Neural progenitor cell (in vitro differentiated cells): ENCODE measurements at regions not wholly inside any gene's neighbourhood (a gene's known extent, or its start where the extent isn't known, plus 50 kb on each side); places are given as distances from the start of the nearest gene placed in this dataset.

Experiments
- DNase-seq: peaks from one replicate; pipeline ENCODE4 v3.0.0-alpha.2; 2016; ENCODE audit warnings: low spot score
- H2AFZ ChIP-seq: fragments of 200-600 bp; sonication (generic); replicated peaks from 2 replicates; pipeline ENCODE4 v1.6.1; 2016; ENCODE audit warnings: antibody characterized with exemption
- H3F3A ChIP-seq: fragments of 200-600 bp; sonication (generic); 2 replicates; pipeline ENCODE4 v1.6.1; 2016; ENCODE audit warnings: antibody characterized with exemption, low read depth
- H3K27ac ChIP-seq: fragments of 200-600 bp; sonication (generic); 2 replicates; pipeline ENCODE4 v1.5.1; 2016; ENCODE audit warnings: mild to moderate bottlenecking
- H3K27me3 ChIP-seq: fragments of 200-600 bp; sonication (generic); 2 replicates; pipeline ENCODE4 v1.6.1; 2016; ENCODE audit warnings: mild to moderate bottlenecking, moderate library complexity
- H3K36me3 ChIP-seq: fragments of 200-600 bp; sonication (generic); 2 replicates; pipeline ENCODE4 v1.5.1; 2016
- H3K4me1 ChIP-seq: fragments of 200-600 bp; sonication (generic); 2 replicates; pipeline ENCODE4 v1.6.1; 2016; ENCODE audit warnings: mixed run types
- H3K4me2 ChIP-seq: fragments of 200-600 bp; sonication (generic); 2 replicates; pipeline ENCODE4 v1.6.1; 2016
- H3K4me3 ChIP-seq: fragments of 200-600 bp; sonication (generic); 2 replicates; pipeline ENCODE4 v1.5.1; 2016
- H3K79me2 ChIP-seq: fragments of 200-600 bp; sonication (generic); 2 replicates; pipeline ENCODE4 v1.6.1; 2016; ENCODE audit warnings: low read depth
- H3K9ac ChIP-seq: fragments of 200-600 bp; sonication (generic); 2 replicates; pipeline ENCODE4 v1.6.1; 2016
- H3K9me3 ChIP-seq: fragments of 200-600 bp; sonication (generic); 2 replicates; pipeline ENCODE4 v1.5.1; 2016; ENCODE audit warnings: low read depth
- H4K20me1 ChIP-seq: fragments of 200-600 bp; sonication (generic); 2 replicates; pipeline ENCODE4 v1.6.1; 2016; ENCODE audit warnings: low read depth
- H3K27ac Mint-ChIP-seq: 3 replicates; pipeline ENCODE4 v1.8.0; 2021; ENCODE audit warnings: mixed read lengths
- H3K27me3 Mint-ChIP-seq: 2 replicates; pipeline ENCODE4 v1.8.0; 2022; ENCODE audit warnings: low read depth, mild to moderate bottlenecking, inconsistent platforms, moderate library complexity, mixed read lengths; ENCODE audit not compliant: insufficient read depth
- H3K36me3 Mint-ChIP-seq: 3 replicates; pipeline ENCODE4 v1.8.0; 2021; ENCODE audit warnings: mixed read lengths
- H3K4me1 Mint-ChIP-seq: 3 replicates; pipeline ENCODE4 v1.8.0; 2021; ENCODE audit warnings: mixed read lengths
- H3K4me3 Mint-ChIP-seq: 3 replicates; pipeline ENCODE4 v1.8.0; 2021; ENCODE audit warnings: mild to moderate bottlenecking, moderate library complexity, mixed read lengths
- H3K9me3 Mint-ChIP-seq: 3 replicates; pipeline ENCODE4 v1.8.0; 2020; ENCODE audit warnings: mixed read lengths
- CTCF ChIP-seq: fragments of 200-600 bp; sonication (generic); IDR thresholded peaks from 2 replicates; pipeline ENCODE4 v1.5.1; 2017; ENCODE audit warnings: antibody characterized with exemption, mild to moderate bottlenecking
- EZH2 ChIP-seq: fragments of 200-600 bp; sonication (generic); IDR thresholded peaks from 2 replicates; pipeline ENCODE4 v1.6.1; 2017; ENCODE audit warnings: antibody characterized with exemption, mild to moderate bottlenecking, moderate library complexity
- EZH2phosphoT487 ChIP-seq: fragments of 200-600 bp; sonication (generic); IDR thresholded peaks from 2 replicates; pipeline ENCODE4 v1.6.1; 2017; ENCODE audit warnings: antibody characterized with exemption

- Mint-ChIP-seq H3K4me1 (peaks cover 27% of the 10 kb centered on the region), H3K36me3 (no peaks in the 10 kb centered on the region), H3K9me3 (no peaks in the 10 kb centered on the region), H3K27ac (no peak overlapping the region), H3K4me3 (peak overlapping the region; percentile 74), H3K27me3 (peaks cover 79% of the 10 kb centered on the region)
- Histone ChIP-seq H3K4me2 (peak overlapping the region; percentile 72), H3K27me3 (peaks cover 100% of the 10 kb centered on the region), H3K4me1 (peaks cover 46% of the 10 kb centered on the region), H3F3A (peaks cover 26% of the 10 kb centered on the region), H3K27ac (no peak overlapping the region), H3K9ac (no peak overlapping the region), H3K36me3 (no peaks in the 10 kb centered on the region), H4K20me1 (peaks cover 30% of the 10 kb centered on the region), H3K4me3 (no peak overlapping the region), H2AFZ (no peak overlapping the region), H3K79me2 (no peaks in the 10 kb centered on the region), H3K9me3 (no peaks in the 10 kb centered on the region)
- no peak for DNase-seq
- TF ChIP-seq EZH2 (no peak), CTCF (no peak), EZH2phosphoT487 (no peak)
These were observed 87.6 kb downstream of the NR2F2 start for GRCh38 chr15:96418146-96418545.

- no peak overlapping the region for H3K4me3 Mint-ChIP-seq
These were observed 90.7 kb downstream of the NR2F2 start for GRCh38 chr15:96421178-96421601.

GRCh38 chr15:96422125-96422524 is 91.6 kb downstream of the NR2F2 start:
- H3K36me3 Mint-ChIP-seq, result no peaks in the 10 kb centered on the region
- H3K4me1 Mint-ChIP-seq, result peaks cover 20% of the 10 kb centered on the region
- Histone ChIP-seq H3K4me2 (no peak overlapping the region), H3K79me2 (no peaks in the 10 kb centered on the region), H4K20me1 (peaks cover 16% of the 10 kb centered on the region), H3K9me3 (no peaks in the 10 kb centered on the region), H3K9ac (no peak overlapping the region), H3K27me3 (peaks cover 97% of the 10 kb centered on the region), H3F3A (peaks cover 18% of the 10 kb centered on the region), H3K4me1 (peaks cover 34% of the 10 kb centered on the region), H3K36me3 (no peaks in the 10 kb centered on the region), H2AFZ (no peak overlapping the region), H3K27ac (no peak overlapping the region), H3K4me3 (no peak overlapping the region)
- TF ChIP-seq EZH2phosphoT487 (no peak), CTCF (no peak), EZH2 (no peak)
- no peak overlapping the region for H3K4me3 Mint-ChIP-seq
- no peak overlapping the region for H3K27ac Mint-ChIP-seq
- H3K9me3 Mint-ChIP-seq, result no peaks in the 10 kb centered on the region
- peaks cover 43% of the 10 kb centered on the region for H3K27me3 Mint-ChIP-seq
- DNase-seq, result no peak

More at GRCh38 chr15:96421178-96421601, 90.7 kb downstream of the NR2F2 start:
- Mint-ChIP-seq H3K9me3 (no peaks in the 10 kb centered on the region), H3K27me3 (peaks cover 50% of the 10 kb centered on the region), H3K27ac (no peak overlapping the region), H3K36me3 (no peaks in the 10 kb centered on the region), H3K4me1 (peaks cover 21% of the 10 kb centered on the region)
- Histone ChIP-seq H3K79me2 (no peaks in the 10 kb centered on the region), H3K4me1 (peaks cover 38% of the 10 kb centered on the region), H3F3A (peaks cover 19% of the 10 kb centered on the region), H3K27me3 (peaks cover 100% of the 10 kb centered on the region), H4K20me1 (peaks cover 16% of the 10 kb centered on the region), H3K36me3 (no peaks in the 10 kb centered on the region), H2AFZ (no peak overlapping the region), H3K4me3 (peak overlapping the region; percentile 26), H3K27ac (no peak overlapping the region), H3K9me3 (no peaks in the 10 kb centered on the region), H3K9ac (no peak overlapping the region), H3K4me2 (peak overlapping the region; percentile 67)
- peak; percentile 50 for DNase-seq
- TF ChIP-seq EZH2 (no peak), CTCF (no peak), EZH2phosphoT487 (no peak)
